ENCODE measurements at regions not wholly inside any gene's neighbourhood (a gene's known extent, or its start where the extent isn't known, plus 50 kb on each side); places are given as distances from the start of the nearest gene placed in this dataset.
"Not testable (repeated sequence)": the region's sequence is repeated elsewhere in the genome, so short reads cannot be mapped to it uniquely, and the experiment has no call there.

DNA sequence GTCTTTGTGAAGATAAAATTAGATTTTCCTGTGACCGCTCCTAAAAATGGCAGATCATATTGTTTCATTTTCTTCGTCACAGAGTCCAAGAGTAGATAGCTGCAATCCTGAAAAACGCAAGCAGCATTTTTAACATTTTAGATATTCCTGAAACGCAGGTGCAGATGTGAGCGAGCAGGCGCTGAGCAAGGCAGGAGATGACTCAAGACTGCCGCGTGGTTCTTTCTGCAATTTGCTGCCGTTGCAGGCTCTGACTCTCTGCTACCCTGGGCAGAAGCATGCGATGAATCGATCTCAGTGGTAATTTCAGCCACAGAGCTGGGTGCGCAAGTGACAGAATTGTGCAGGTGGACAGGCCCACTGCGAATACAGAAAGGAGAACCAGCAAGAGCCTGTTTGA lies 331.9 kb downstream of the ACTR3B start:
- Histone ChIP-seq H3K4me1 (no peaks in the 10 kb centered on the region), H4K20me1 (no peaks in the 10 kb centered on the region), H3K36me3 (no peaks in the 10 kb centered on the region), H3K9ac (no peak overlapping the region), H3K9me3 (no peaks in the 10 kb centered on the region), H3K4me2 (no peak overlapping the region), H3K27me3 (no peaks in the 10 kb centered on the region), H3K4me3 (no peak overlapping the region), H3K27ac (no peak overlapping the region)
- TF ChIP-seq Cebpa-rat (IDR thresholded peaks at IDR 0.05): no peak

DNA sequence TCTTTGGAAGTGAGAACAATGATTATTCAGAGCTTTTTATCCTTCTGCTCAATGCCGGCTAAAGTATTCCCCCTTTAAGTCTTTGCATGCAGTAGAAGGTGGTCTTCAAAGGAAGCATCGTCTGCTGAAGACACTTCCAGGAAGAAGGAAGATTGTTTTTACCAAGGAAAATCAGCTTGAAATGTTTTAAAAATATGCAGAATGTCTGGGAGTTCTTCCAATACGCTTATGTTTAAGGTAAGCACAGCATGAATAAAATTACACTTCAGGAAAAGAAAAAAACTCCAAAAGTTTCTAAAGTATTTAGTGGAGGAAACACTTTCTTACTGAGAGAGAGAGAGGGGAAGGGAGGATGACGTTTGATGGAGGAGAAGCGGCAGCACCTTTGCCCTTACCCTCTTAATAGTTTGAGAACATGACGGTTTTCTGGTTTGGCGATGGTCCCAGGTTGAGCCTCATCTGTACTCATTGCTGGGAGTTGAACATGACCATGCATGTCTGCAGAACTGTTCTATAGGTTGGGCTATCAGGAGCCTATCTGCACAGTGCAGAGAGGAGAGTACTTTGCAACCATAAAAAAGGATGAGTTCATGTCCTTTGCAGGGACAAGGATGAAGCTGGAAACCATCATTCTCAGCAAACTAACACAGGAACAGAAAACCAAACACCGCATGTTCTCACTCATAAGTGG lies 338.1 kb downstream of the ACTR3B start:
- no peaks in the 10 kb centered on the region for H3K36me3 ChIP-seq
- H4K20me1 ChIP-seq: no peaks in the 10 kb centered on the region
- no peak overlapping the region for H3K4me2 ChIP-seq
- no peak overlapping the region for H3K27ac ChIP-seq
- no peaks in the 10 kb centered on the region for H3K9me3 ChIP-seq
- no peaks in the 10 kb centered on the region for H3K27me3 ChIP-seq
- TF ChIP-seq Cebpa-rat (IDR thresholded peaks at IDR 0.05): no peak
- H3K9ac ChIP-seq: no peak overlapping the region
- no peak overlapping the region for H3K4me3 ChIP-seq
- no peaks in the 10 kb centered on the region for H3K4me1 ChIP-seq

DNA sequence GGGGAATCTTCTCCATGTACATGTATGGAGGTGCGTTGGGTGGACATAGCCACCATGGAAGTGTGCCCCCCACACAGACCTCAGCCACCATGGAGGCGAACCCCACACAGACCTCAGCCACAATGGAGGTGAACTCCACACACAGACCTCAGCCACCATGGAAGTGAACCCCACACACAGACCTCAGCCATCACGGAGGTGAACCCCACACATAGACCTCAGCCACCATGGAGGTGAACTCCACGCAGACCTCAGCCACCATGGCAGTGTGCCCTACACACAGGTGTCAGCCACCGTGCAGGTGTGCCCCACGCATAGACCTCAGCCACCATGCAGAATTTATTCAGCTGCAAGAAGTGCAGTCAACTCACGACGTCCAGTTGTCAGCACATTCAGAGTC lies 339.7 kb downstream of the ACTR3B start:
- no peaks in the 10 kb centered on the region for H3K27me3 ChIP-seq
- H3K27ac ChIP-seq: no peak overlapping the region
- H3K36me3 ChIP-seq: no peaks in the 10 kb centered on the region
- no peaks in the 10 kb centered on the region for H3K4me1 ChIP-seq
- no peak overlapping the region for H3K4me3 ChIP-seq
- no peaks in the 10 kb centered on the region for H3K9me3 ChIP-seq
- H4K20me1 ChIP-seq: no peaks in the 10 kb centered on the region
- no peak overlapping the region for H3K4me2 ChIP-seq
- TF ChIP-seq Cebpa-rat (IDR thresholded peaks at IDR 0.05): no peak
- H3K9ac ChIP-seq: no peak overlapping the region

DNA sequence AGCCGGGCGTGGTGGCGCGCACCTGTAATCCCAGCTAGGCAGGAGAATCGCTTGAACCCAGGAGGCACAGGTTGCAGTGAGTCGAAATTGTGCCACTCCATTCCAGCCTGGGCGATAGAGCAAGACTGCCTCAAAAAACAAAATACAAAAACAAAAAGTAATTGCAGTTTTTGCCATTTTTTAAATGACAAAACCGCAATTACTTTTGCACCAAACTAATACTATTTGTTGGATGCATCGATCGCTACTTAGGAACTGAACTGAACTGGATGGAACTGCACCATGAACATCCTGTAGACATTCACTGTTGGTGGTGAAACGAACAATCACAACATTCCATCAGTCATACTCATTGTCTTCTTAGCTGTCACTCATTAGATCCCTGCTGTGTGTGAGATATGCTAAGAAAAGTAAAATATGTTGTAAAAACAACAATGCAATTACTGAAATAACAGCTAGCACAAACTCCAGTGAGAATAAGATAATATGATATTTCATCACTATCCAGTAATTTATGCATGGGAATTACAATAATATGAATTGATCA lies 341.2 kb downstream of the ACTR3B start:
- H3K36me3 ChIP-seq: no peaks in the 10 kb centered on the region
- H4K20me1 ChIP-seq: no peaks in the 10 kb centered on the region
- TF ChIP-seq Cebpa-rat (IDR thresholded peaks at IDR 0.05): no peak
- no peak overlapping the region for H3K4me3 ChIP-seq
- no peaks in the 10 kb centered on the region for H3K9me3 ChIP-seq
- no peaks in the 10 kb centered on the region for H3K4me1 ChIP-seq
- H3K27me3 ChIP-seq: no peaks in the 10 kb centered on the region
- H3K27ac ChIP-seq: no peak overlapping the region
- no peak overlapping the region for H3K4me2 ChIP-seq
- H3K9ac ChIP-seq: no peak overlapping the region

DNA sequence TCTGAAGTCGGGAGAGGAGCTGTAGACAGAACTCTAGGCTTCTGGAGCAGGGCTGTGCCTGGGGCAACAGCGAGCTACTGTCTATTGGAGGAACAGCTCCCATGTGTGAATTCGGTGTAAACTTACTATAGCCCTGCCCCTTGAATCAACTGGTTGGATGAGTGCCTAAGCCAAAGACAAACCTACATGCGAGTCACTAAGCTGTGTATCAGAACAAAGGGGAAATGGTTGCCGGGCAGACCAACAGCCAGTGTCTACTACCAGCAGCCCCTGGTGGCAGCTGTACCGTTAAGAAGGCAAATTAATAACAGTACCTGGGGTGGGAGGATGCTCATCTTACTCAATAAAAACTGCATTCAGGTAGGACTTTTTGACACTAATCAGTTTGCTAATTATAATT lies 343.6 kb downstream of the ACTR3B start:
- Histone ChIP-seq H3K36me3 (no peaks in the 10 kb centered on the region), H3K9ac (no peak overlapping the region), H3K27ac (no peak overlapping the region), H3K4me3 (no peak overlapping the region), H4K20me1 (no peaks in the 10 kb centered on the region), H3K4me2 (no peak overlapping the region), H3K4me1 (no peaks in the 10 kb centered on the region), H3K27me3 (no peaks in the 10 kb centered on the region), H3K9me3 (no peaks in the 10 kb centered on the region)
- no peak for TF ChIP-seq Cebpa-rat (IDR thresholded peaks at IDR 0.05)

DNA sequence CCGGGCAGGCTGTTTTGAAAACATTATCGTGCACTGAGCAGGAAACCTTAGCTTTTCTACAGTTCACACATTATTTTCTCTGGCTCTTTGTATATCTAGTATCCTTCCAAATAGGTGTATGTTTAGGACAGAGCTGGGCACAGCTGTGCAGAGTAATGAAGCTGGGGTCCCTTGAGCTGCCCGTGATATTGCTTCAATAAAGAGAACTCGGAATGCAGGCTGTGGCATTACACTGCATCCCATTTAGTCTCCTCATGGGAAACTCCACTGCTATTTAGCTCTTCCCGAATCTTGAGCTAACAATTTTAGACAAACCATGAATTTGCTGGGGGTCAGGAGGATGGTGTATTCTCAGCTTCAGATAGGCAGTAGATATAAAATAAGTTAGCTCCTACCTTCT lies 348.3 kb downstream of the ACTR3B start:
- Histone ChIP-seq H3K4me1 (no peaks in the 10 kb centered on the region), H3K4me3 (no peak overlapping the region), H4K20me1 (no peaks in the 10 kb centered on the region), H3K27ac (no peak overlapping the region), H3K9me3 (no peaks in the 10 kb centered on the region), H3K27me3 (no peaks in the 10 kb centered on the region; the same call in 1 of the 2 replicates), H3K9ac (no peak overlapping the region), H3K36me3 (no peaks in the 10 kb centered on the region), H3K4me2 (no peak overlapping the region)
- TF ChIP-seq Cebpa-rat (IDR thresholded peaks at IDR 0.05): no peak

DNA sequence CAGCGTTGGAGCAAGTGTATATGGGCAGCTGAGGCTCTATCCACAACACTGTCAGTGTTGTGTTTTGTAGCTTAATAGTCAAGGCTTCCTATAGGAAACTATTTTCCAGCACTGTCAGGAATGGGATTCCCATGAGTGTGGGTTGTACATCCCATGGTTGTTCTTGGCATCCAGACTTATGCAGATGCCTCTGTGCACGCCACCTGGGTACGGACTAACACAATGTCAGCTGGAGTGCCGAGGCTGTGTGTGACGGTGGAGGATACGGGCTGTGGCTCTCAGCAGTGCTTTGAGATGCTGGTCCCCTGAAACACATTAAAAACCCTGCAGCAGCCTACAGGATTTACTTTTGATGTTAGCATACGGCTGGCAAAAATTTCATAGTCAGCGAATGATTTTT lies 350.0 kb downstream of the ACTR3B start:
- TF ChIP-seq Cebpa-rat (IDR thresholded peaks at IDR 0.05): no peak
- Histone ChIP-seq H4K20me1 (no peaks in the 10 kb centered on the region), H3K4me2 (no peak overlapping the region)

DNA sequence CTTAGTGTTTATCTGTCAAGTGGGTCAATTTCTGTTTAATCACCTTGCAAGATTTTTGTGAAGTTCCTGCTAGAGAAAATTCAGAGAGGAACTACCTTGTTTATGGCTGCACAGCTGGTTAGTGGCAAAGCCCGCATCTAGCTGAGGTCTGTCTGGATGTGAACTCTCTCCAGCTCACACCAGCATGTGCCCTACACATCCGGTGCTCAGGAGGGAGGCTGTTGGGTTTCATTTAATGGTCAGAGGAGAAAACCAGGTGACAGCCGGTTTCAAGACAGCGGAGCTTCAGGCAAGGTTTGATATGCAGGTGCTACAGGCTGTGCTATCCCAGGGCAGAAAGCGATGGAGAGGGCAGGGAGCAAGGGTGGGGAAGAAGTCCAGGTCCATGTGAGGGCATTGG lies 351.1 kb downstream of the ACTR3B start:
- Histone ChIP-seq H3K27ac (no peak overlapping the region), H3K4me1 (no peaks in the 10 kb centered on the region), H3K36me3 (no peaks in the 10 kb centered on the region), H3K27me3 (no peaks in the 10 kb centered on the region; the same call in 1 of the 2 replicates), H3K9me3 (no peaks in the 10 kb centered on the region), H3K9ac (no peak overlapping the region), H4K20me1 (no peaks in the 10 kb centered on the region), H3K4me3 (no peak overlapping the region), H3K4me2 (no peak overlapping the region)
- TF ChIP-seq Cebpa-rat (IDR thresholded peaks at IDR 0.05): no peak

More for the DNA sequence above, 350.0 kb downstream of the ACTR3B start:
- H3K9ac ChIP-seq: no peak overlapping the region
- H3K9me3 ChIP-seq: no peaks in the 10 kb centered on the region
- H3K27ac ChIP-seq: no peak overlapping the region
- H3K27me3 ChIP-seq: no peaks in the 10 kb centered on the region; the same call in 1 of the 2 replicates
- H3K4me3 ChIP-seq: no peak overlapping the region
- no peaks in the 10 kb centered on the region for H3K4me1 ChIP-seq
- no peaks in the 10 kb centered on the region for H3K36me3 ChIP-seq

DNA sequence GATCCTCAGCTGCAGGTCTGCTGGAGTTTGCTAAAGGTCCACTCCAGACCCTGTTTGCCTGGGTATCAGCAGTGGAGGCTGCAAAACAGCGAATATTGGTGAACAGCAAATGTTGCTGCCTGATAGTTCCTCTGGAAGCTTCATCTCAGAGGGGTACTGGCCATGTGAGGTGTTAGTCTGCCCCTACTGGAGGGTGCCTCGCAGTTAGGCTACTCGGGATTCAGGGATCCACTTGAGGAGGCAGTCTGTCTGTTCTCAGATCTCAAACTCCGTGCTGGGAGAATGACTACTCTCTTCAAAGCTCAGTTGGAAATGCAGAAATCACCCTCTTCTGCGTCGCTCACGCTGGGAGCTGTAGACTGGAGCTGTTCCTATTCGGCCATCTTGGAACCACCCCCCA lies 362.7 kb downstream of the ACTR3B start:
- H3K9me3 ChIP-seq, H3K4me3 ChIP-seq, H3K9ac ChIP-seq: not testable (repeated sequence)

DNA sequence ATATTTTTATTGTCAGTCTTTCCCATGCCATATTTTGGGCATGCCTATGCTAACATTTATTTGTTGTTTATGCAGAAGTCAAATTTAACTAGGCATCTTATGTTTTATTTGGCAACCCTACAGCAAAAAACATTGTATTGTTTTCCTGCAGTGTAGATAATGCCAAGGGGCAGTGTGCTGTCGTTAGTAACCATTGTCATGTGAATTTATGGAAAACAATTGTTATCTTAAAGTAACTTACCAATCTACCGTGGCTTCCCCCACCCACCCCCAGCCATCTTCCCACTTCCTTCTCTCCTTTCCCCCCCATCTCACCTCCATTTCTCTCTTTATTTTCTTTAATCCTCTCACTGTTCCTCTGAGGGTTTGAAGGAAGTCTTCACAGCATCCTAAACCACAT lies 370.5 kb downstream of the ACTR3B start:
- no peaks in the 10 kb centered on the region for H3K27me3 ChIP-seq
- H4K20me1 ChIP-seq: no peaks in the 10 kb centered on the region
- H3K4me2 ChIP-seq: no peak overlapping the region
- no peak overlapping the region for H3K9ac ChIP-seq
- H3K36me3 ChIP-seq: no peaks in the 10 kb centered on the region
- H3K27ac ChIP-seq: no peak overlapping the region
- no peaks in the 10 kb centered on the region for H3K9me3 ChIP-seq
- no peak for TF ChIP-seq Cebpa-rat (IDR thresholded peaks at IDR 0.05)
- no peaks in the 10 kb centered on the region for H3K4me1 ChIP-seq
- H3K4me3 ChIP-seq: no peak overlapping the region

More for the DNA sequence above, 362.7 kb downstream of the ACTR3B start:
- H3K4me1 ChIP-seq, H4K20me1 ChIP-seq, H3K27me3 ChIP-seq, H3K4me2 ChIP-seq, H3K36me3 ChIP-seq, H3K27ac ChIP-seq: not testable (repeated sequence)
